ENCODE measurements at regions not wholly inside any gene's neighbourhood (a gene's known extent, or its start where the extent isn't known, plus 50 kb on each side); places are given as distances from the start of the nearest gene placed in this dataset.

GRCh38 chr11:122036018-122036417, 80.0 kb downstream of the BLID start:
- TF ChIP-seq CTCF (IDR thresholded peaks at IDR 0.05) (no peak), POLR2A (IDR thresholded peaks at IDR 0.05) (no peak)

Measured in thyroid gland (tissue), 4 donors.